K562 (cell line): ENCODE measurements at regions not wholly inside any gene's neighbourhood (a gene's known extent, or its start where the extent isn't known, plus 50 kb on each side); places are given as distances from the start of the nearest gene placed in this dataset.

Experiments
- ATAC-seq: fragments of 200-7000 bp; cut with Tn5 transposase; 3 replicates; pipeline ENCODE4 v1.9.1; 2020; ENCODE audit warnings: moderate library complexity
- BruUV-seq: library from RNA; stranded (reverse); fragments of 400-500 nt; replicated peaks from 2 replicates; lab custom pipeline; 2021; lab: Mats Ljungman, UMichigan
- CTCF ChIA-PET: fragments of 300-600 bp; formaldehyde crosslinking; extraction: SDS; loops from one replicate; lab custom pipeline; 2021; ENCODE audit warnings: low intra/inter-chr PET ratio; lab: Yijun Ruan, JAX
- POLR2A ChIA-PET: fragments of 300-600, 350-650 bp; sonication (Branson Sonifier 250); formaldehyde crosslinking; extraction: SDS; loops from one replicate; lab custom pipeline; 2021; ENCODE audit warnings: antibody characterized with exemption, inconsistent platforms; lab: Yijun Ruan, JAX
- DNase-seq, 4 experiments: peaks; one replicate each; pipeline versions ENCODE4 v3.0.0 to v3.0.0-alpha.2; 2011 to 2018; ENCODE audit warnings: low spot score in 3 of 4, mixed read lengths in 3 of 4; ENCODE audit errors: extremely low read depth in 1 of 4
- FAIRE-seq: peaks from 2 replicates; lab custom pipeline; 2011; peaks lifted over from hg19 to GRCh38; lab: Jason Lieb, UNC
- H2AFZ ChIP-seq: 2 replicates; pipeline ENCODE4 v1.6.0; 2011; ENCODE audit warnings: low read depth, low read length, control low read depth, inconsistent platforms
- H3K27ac ChIP-seq: fragments of 200-600 bp; 3 replicates; pipeline ENCODE4 v1.8.0; 2011; ENCODE audit warnings: low read depth, mild to moderate bottlenecking, control low read depth, inconsistent platforms, low read length, moderate library complexity, mixed read lengths; ENCODE audit errors: extremely low read depth
- H3K27me3 ChIP-seq, 2 experiments: fragments of 300-600 bp in 1 of 2; 2 replicates in 1 of 2; 3 replicates in 1 of 2; pipeline versions ENCODE4 v1.6.0 to v1.8.0; 2011; ENCODE audit warnings: inconsistent platforms in 2 of 2, low read length in 2 of 2, mild to moderate bottlenecking in 1 of 2, mixed read lengths in 1 of 2, moderate library complexity in 1 of 2; ENCODE audit not compliant: control insufficient read depth in 2 of 2, insufficient read depth in 2 of 2
- H3K36me3 ChIP-seq: fragments of 300-600 bp; 3 replicates; pipeline ENCODE4 v1.8.0; 2011; ENCODE audit warnings: mild to moderate bottlenecking, low read length, inconsistent platforms; ENCODE audit not compliant: control insufficient read depth, insufficient read depth
- H3K4me1 ChIP-seq, 2 experiments: fragments of 200-600 bp in 1 of 2; replicated peaks in 1 of 2; 2 replicates in 1 of 2; 3 replicates in 1 of 2; pipeline versions ENCODE4 v1.5.1 to v1.8.0; 2011; ENCODE audit warnings: inconsistent platforms in 2 of 2, low read length in 2 of 2, mild to moderate bottlenecking in 1 of 2, mixed read lengths in 1 of 2, moderate library complexity in 1 of 2; ENCODE audit not compliant: control insufficient read depth in 2 of 2, insufficient read depth in 2 of 2
- H3K4me2 ChIP-seq: 2 replicates; pipeline ENCODE4 v1.6.1; 2011; ENCODE audit warnings: low read length, control low read depth, inconsistent platforms, mixed read lengths; ENCODE audit not compliant: insufficient read depth
- H3K4me3 ChIP-seq: fragments of 200-600 bp; sonication (generic), shearing (Covaris generic); 2 replicates; pipeline ENCODE4 v1.5.1; 2016; ENCODE audit warnings: control low read depth, inconsistent platforms
- H3K79me2 ChIP-seq: fragments of 200-600 bp; 3 replicates; pipeline ENCODE4 v1.8.0; 2011; ENCODE audit warnings: low read length, inconsistent platforms; ENCODE audit not compliant: control insufficient read depth, insufficient read depth
- H3K9ac ChIP-seq, 2 experiments: 2 replicates each; pipeline versions ENCODE4 v1.6.0 to v1.6.1; 2011; ENCODE audit warnings: low read depth in 2 of 2, low read length in 2 of 2, control low read depth in 1 of 2, inconsistent platforms in 1 of 2, mild to moderate bottlenecking in 1 of 2, mixed read lengths in 1 of 2; ENCODE audit not compliant: insufficient read depth in 1 of 2
- H3K9me1 ChIP-seq: one replicate; pipeline ENCODE4 v1.6.0; 2011; ENCODE audit warnings: inconsistent platforms, mild to moderate bottlenecking, low read length, moderate library complexity; ENCODE audit not compliant: control insufficient read depth, insufficient read depth
- H3K9me3 ChIP-seq: replicated peaks from 2 replicates; pipeline ENCODE4 v1.5.1; 2011; ENCODE audit warnings: low read depth, low read length, inconsistent platforms; ENCODE audit not compliant: control insufficient read depth, insufficient read depth
- H4K20me1 ChIP-seq: replicated peaks from 2 replicates; pipeline ENCODE4 v1.6.1; 2011; ENCODE audit warnings: low read length, inconsistent platforms, mixed read lengths; ENCODE audit not compliant: control insufficient read depth, insufficient read depth
- KAT8 ChIP-seq: fragments of 450-650 bp; IDR thresholded peaks from 2 replicates; pipeline ENCODE4 v1.6.1; 2016; ENCODE audit warnings: low read depth, mild to moderate bottlenecking
- SETDB1 ChIP-seq: IDR thresholded peaks from one replicate; pipeline ENCODE4 v1.6.1; 2012; ENCODE audit warnings: low read length, control low read depth, inconsistent platforms
- SRSF9 ChIP-seq: fragments of 200-400 bp; formaldehyde crosslinking; IDR thresholded peaks from 2 replicates; pipeline ENCODE4 v1.6.1; 2017; ENCODE audit warnings: low read depth, low read length, borderline replicate concordance
- TAF7 ChIP-seq: fragments of 450-650 bp; IDR thresholded peaks from 2 replicates; pipeline ENCODE4 v1.6.1; 2016; ENCODE audit warnings: missing genetic modification characterization, missing compliant biosample characterization
- THRAP3 ChIP-seq: fragments of 450-650 bp; IDR thresholded peaks from 2 replicates; pipeline ENCODE4 v1.6.1; 2016; ENCODE audit warnings: mild to moderate bottlenecking, inconsistent platforms, borderline replicate concordance
- ZNF384 ChIP-seq: IDR thresholded peaks from 2 replicates; pipeline ENCODE4 v1.6.1; 2012; ENCODE audit warnings: low read depth, low read length, improper control_type of control experiment
- WGBS: fragments of 100-300 bp; shearing (Covaris generic); methylation state at CpG from one replicate; pipeline ENCODE4 v1.1.6; 2016; ENCODE audit warnings: low coverage, mixed read lengths; ENCODE audit not compliant: insufficient coverage; ENCODE audit errors: missing lambda C conversion rate; 5-methylcytosine and 5-hydroxymethylcytosine counted together
- in situ Hi-C: fragments of 300-500 bp; cut with MboI; formaldehyde crosslinking; loops from 4 replicates; pipeline ENCODE4 v1.15.0; 2018; ENCODE audit warnings: inconsistent platforms, mixed read lengths
- intact Hi-C: fragments of 100-400 bp; cut with micrococcal nuclease; formaldehyde crosslinking; loops from 2 replicates; pipeline ENCODE4 v1.14.2; 2022

DNA sequence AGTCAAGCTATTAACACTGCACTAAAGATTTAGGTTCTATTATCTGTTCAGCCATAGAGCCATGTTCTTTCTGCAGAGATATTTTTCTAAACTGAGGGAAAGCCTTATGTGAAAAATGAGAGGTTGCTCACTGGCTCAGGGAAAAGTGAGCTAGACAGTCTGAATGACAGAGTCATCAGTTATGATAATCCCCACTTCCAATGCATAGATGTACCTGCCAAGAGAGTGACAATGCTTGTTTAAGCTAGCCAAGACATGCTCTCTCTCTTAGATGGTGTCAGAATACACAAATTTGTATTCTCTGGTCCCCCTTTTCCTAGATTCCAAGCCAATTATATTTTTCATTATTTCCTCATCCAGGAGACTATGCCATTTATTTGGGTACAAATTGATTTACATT, 176.9 kb upstream of the FRMD6 start (continued):
- TF ChIP-seq THRAP3 = no peak

DNA sequence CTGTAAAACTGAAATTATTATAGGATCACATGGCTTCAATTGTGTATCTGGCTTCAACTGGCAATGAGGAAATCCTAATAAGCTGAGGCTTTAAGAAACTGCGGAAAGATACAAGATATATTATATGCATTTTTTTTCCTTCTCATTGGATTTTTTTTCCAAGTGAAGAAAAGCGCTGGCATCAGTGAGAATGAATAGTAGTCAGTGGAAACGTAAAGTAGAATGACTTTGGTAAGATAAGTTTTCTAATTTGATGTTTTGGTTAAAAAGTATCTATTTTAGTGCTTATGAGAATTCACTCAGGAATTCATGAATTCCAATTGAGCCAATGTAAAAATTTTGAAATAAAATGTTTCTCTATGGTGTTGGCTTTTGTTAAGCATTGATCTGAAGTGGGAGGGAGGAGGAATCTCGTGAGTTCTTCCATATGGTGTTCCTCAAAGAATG, 173.5 kb upstream of the FRMD6 start:
- POLR2A ChIA-PET = no interaction called here
- in situ Hi-C loops = no loop called here
- no peak for ATAC-seq

DNA sequence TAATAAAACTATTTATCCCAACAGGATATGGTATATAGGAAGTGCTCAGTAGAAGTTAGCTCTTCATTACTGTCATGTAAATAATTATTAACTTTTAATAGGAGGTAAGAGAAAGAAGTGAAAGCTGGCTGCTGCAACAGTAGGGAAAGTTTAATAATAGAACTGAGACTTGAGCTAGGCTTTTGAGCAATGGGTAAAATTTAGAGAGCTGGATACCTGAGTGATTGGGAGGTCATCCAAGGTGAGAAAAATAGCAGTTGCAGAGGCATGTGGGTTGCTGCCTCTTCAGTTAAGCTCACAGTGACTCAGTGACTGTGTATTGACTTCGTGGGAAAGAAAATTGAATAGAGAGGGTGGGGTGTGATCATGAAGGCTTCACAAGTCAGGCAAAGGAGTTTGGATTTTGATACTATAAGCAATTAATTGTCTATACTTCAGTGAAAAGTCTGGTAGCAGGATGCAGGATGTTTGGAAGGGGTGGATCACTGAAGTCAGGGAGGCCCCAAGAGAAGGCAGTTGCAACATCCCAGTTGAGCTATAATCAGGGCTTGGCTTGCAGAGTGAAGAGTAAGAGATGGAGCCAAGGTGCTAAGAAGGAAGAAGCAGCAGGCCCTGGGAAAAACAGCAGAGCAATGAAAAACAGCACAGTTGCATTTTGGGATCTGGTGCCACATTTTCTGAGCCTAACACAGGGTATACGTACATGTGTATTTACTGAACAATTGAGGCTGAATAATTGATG, 172.0 kb upstream of the FRMD6 start:
- no peaks in the 10 kb centered on the region for H3K9me1 ChIP-seq
- in situ Hi-C loops = no loop called here
- no peaks in the 10 kb centered on the region for H3K27me3 ChIP-seq
- no TSS peak for BruUV-seq
- no peak overlapping the region for H2AFZ ChIP-seq
- FAIRE-seq (no peak), ATAC-seq (no peak), DNase-seq (no peak)
- no peak overlapping the region for H3K4me2 ChIP-seq
- no peaks in the 10 kb centered on the region for H3K36me3 ChIP-seq
- H4K20me1 ChIP-seq = no peaks in the 10 kb centered on the region
- ChIA-PET POLR2A (no interaction called here), CTCF (no interaction called here)
- 0% methylated on average over 2 of the region's 2 CpGs for WGBS
- no peak overlapping the region for H3K27ac ChIP-seq
- no peak overlapping the region for H3K4me3 ChIP-seq
- no peaks in the 10 kb centered on the region for H3K9me3 ChIP-seq
- intact Hi-C loops = no loop called here
- H3K79me2 ChIP-seq = no peaks in the 10 kb centered on the region
- no peaks in the 10 kb centered on the region for H3K4me1 ChIP-seq
- no peak overlapping the region for H3K9ac ChIP-seq

More for the DNA sequence above, 173.5 kb upstream of the FRMD6 start:
- H2AFZ ChIP-seq = no peak overlapping the region
- CTCF ChIA-PET = no interaction called here
- DNase-seq (no peak), FAIRE-seq (no peak)
- BruUV-seq = no TSS peak
- no peak overlapping the region for H3K9ac ChIP-seq
- H3K4me1 ChIP-seq = no peaks in the 10 kb centered on the region
- intact Hi-C loops = no loop called here
- TF ChIP-seq ZNF384 (no peak), SETDB1 (no peak), TAF7 (no peak), SRSF9 (no peak), KAT8 (no peak)
- H3K9me3 ChIP-seq = no peaks in the 10 kb centered on the region
- no peak overlapping the region for H3K27ac ChIP-seq
- WGBS = 0% methylated on average over 4 of the region's 4 CpGs
- H3K4me2 ChIP-seq = no peak overlapping the region
- H3K9me1 ChIP-seq = no peaks in the 10 kb centered on the region
- no peaks in the 10 kb centered on the region for H4K20me1 ChIP-seq
- H3K27me3 ChIP-seq = no peaks in the 10 kb centered on the region
- no peak overlapping the region for H3K4me3 ChIP-seq
- no peaks in the 10 kb centered on the region for H3K79me2 ChIP-seq
- H3K36me3 ChIP-seq = no peaks in the 10 kb centered on the region
